ENCODE measurements at regions not wholly inside any gene's neighbourhood (a gene's known extent, or its start where the extent isn't known, plus 50 kb on each side); places are given as distances from the start of the nearest gene placed in this dataset.

DNA sequence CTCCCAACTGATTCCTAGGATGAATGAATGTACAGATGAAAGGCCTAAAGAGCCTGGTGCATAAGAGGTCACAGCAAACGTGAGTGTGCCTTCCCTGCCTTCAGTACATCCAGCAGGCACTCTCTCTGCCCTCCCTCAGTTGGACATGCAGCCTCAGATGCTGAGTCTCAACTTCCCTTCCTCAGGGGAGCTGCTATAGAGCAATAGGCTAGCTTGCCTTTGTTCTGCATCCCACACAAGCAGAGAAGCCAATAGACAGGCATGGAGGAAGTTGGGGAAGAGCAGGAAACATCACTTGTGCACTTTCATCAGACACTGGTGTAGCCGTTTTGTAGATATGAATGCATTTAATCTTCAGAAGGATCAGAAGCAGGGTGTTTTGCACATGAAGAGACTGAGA lies 147.5 kb upstream of the THBS1 start:
- H3K9me3 ChIP-seq, result no peaks in the 10 kb centered on the region
- TF ChIP-seq CTCF (IDR thresholded peaks at IDR 0.05 in 4 of 5, conservative IDR thresholded peaks at IDR 0.05 in 1 of 5), result no peak
- no peak for TF ChIP-seq POLR2A (IDR thresholded peaks at IDR 0.05)
- H3K27me3 ChIP-seq, result no peaks in the 10 kb centered on the region
- H3K36me3 ChIP-seq, result no peaks in the 10 kb centered on the region
- no peak overlapping the region for H3K27ac ChIP-seq
- no peak overlapping the region for H3K4me3 ChIP-seq
- intact Hi-C loops (cut with DNase I; ENCODE audit: low total_unique reads), result no loop called here
- no peak for DNase-seq
- in situ Hi-C loops (cut with MboI; ENCODE audit: low sequenced_read_pairs in 4 of 4), result no loop called here
- peaks cover 0 to 7% of the 10 kb centered on the region in 2 donors for H3K4me1 ChIP-seq
- ATAC-seq, result no peak

DNA sequence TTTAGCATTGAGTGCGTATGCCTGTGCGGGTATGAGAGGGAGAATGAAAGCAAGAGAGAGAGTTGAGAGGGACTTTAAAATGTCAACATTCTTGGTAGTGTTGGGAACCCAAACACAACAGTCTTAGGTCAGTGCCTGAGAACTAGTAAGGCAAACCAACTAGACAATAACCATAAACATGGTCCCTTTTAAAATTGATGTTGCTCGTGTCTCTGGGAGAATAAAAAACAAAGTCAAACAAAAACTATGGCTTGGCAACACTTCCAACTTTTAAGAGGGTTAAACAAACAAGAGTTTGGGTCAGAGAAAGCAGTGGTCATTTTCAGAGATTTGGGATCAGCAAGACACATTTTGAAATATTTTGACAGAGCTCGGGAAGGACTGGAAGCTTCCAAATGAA lies 146.7 kb upstream of the THBS1 start:
- Histone ChIP-seq H3K36me3 (no peaks in the 10 kb centered on the region), H3K4me1 (peaks cover 0 to 7% of the 10 kb centered on the region in 2 donors), H3K4me3 (no peak overlapping the region), H3K9me3 (no peaks in the 10 kb centered on the region), H3K27ac (peak overlapping the region in 2 of 4 donors; percentile 10 to 29), H3K27me3 (no peaks in the 10 kb centered on the region)
- DNase-seq, result no peak
- intact Hi-C loops (cut with DNase I; ENCODE audit: low total_unique reads) (no loop called here), in situ Hi-C loops (cut with MboI; ENCODE audit: low sequenced_read_pairs in 4 of 4) (no loop called here)
- TF ChIP-seq CTCF (IDR thresholded peaks at IDR 0.05 in 4 of 5, conservative IDR thresholded peaks at IDR 0.05 in 1 of 5), result no peak
- no peak for TF ChIP-seq POLR2A (IDR thresholded peaks at IDR 0.05)
- no peak for ATAC-seq

- no peaks in the 10 kb centered on the region for H3K27me3 ChIP-seq
- in situ Hi-C loops (cut with MboI; ENCODE audit: low sequenced_read_pairs in 4 of 4), result no loop called here
- peaks cover 0 to 7% of the 10 kb centered on the region in 2 donors for H3K4me1 ChIP-seq
- peak overlapping the region in 2 of 4 donors; percentile 10 to 29 for H3K27ac ChIP-seq
- DNase-seq (no peak), ATAC-seq (peak in 1 of 2 donors; percentile 31)
- intact Hi-C loops (cut with DNase I; ENCODE audit: low total_unique reads), result no loop called here
- TF ChIP-seq CTCF (IDR thresholded peaks at IDR 0.05 in 4 of 5, conservative IDR thresholded peaks at IDR 0.05 in 1 of 5) (no peak), POLR2A (IDR thresholded peaks at IDR 0.05) (no peak)
- H3K4me3 ChIP-seq, result no peak overlapping the region
- H3K9me3 ChIP-seq, result no peaks in the 10 kb centered on the region
- H3K36me3 ChIP-seq, result no peaks in the 10 kb centered on the region
Observed at GRCh38 chr15:39434751-39435238, 146.1 kb upstream of the THBS1 start.

GRCh38 chr15:39435244-39435643 lies 145.6 kb upstream of the THBS1 start:
- H3K4me1 ChIP-seq, result peaks cover 0 to 2% of the 10 kb centered on the region in 2 donors
- H3K9me3 ChIP-seq, result no peaks in the 10 kb centered on the region
- DNase-seq (no peak), ATAC-seq (no peak)
- no peaks in the 10 kb centered on the region for H3K36me3 ChIP-seq
- no peak overlapping the region for H3K4me3 ChIP-seq
- intact Hi-C loops (cut with DNase I; ENCODE audit: low total_unique reads) (no loop called here), in situ Hi-C loops (cut with MboI; ENCODE audit: low sequenced_read_pairs in 4 of 4) (no loop called here)
- H3K27me3 ChIP-seq, result no peaks in the 10 kb centered on the region
- H3K27ac ChIP-seq, result no peak overlapping the region
- TF ChIP-seq POLR2A (IDR thresholded peaks at IDR 0.05) (no peak), CTCF (IDR thresholded peaks at IDR 0.05 in 4 of 5, conservative IDR thresholded peaks at IDR 0.05 in 1 of 5) (no peak)

- TF ChIP-seq POLR2A (IDR thresholded peaks at IDR 0.05) (no peak), CTCF (IDR thresholded peaks at IDR 0.05 in 4 of 5, conservative IDR thresholded peaks at IDR 0.05 in 1 of 5) (no peak)
- H3K4me1 ChIP-seq, result no peaks in the 10 kb centered on the region
- no peaks in the 10 kb centered on the region for H3K9me3 ChIP-seq
- H3K4me3 ChIP-seq, result no peak overlapping the region
- no peaks in the 10 kb centered on the region for H3K36me3 ChIP-seq
- H3K27ac ChIP-seq, result no peak overlapping the region
- DNase-seq, result peak in 1 of 2 donors; percentile 29
- ATAC-seq, result no peak
- in situ Hi-C loops (cut with MboI; ENCODE audit: low sequenced_read_pairs in 4 of 4), result no loop called here
- intact Hi-C loops (cut with DNase I; ENCODE audit: low total_unique reads), result no loop called here
- no peaks in the 10 kb centered on the region for H3K27me3 ChIP-seq
Observed at GRCh38 chr15:39438260-39438659, 142.6 kb upstream of the THBS1 start.
